HG03565 (cell line): ENCODE measurements at regions not wholly inside any gene's neighbourhood (a gene's known extent, or its start where the extent isn't known, plus 50 kb on each side); places are given as distances from the start of the nearest gene placed in this dataset.

Source experiments
- ATAC-seq: cut with Tn5 transposase; IDR thresholded peaks from one replicate; pipeline ENCODE4 v1.9.1; 2021; ENCODE audit warnings: mild to moderate bottlenecking, moderate library complexity; ENCODE audit not compliant: unreplicated experiment

- ATAC-seq: no peak
Observed at GRCh38 chr10:60441515-60441914, 51.8 kb upstream of the ANK3 start.

GRCh38 chr10:60439641-60440040 lies 50.0 kb upstream of the ANK3 start:
- no peak for ATAC-seq
